Lower leg skin (tissue), 4 donors: ENCODE measurements at regions not wholly inside any gene's neighbourhood (a gene's known extent, or its start where the extent isn't known, plus 50 kb on each side); places are given as distances from the start of the nearest gene placed in this dataset.

Experiments
- DNase-seq, 2 donors: peaks; one replicate each; pipeline ENCODE4 v3.0.0-alpha.2; 2019; ENCODE audit warnings: low spot score in 2 of 2
- H3K4me3 ChIP-seq: fragments of 200-600 bp; sonication (generic); 2 replicates; pipeline ENCODE4 v1.5.1; 2017; ENCODE audit warnings: mild to moderate bottlenecking, low read depth; ENCODE audit not compliant: poor library complexity, severe bottlenecking
- POLR2A ChIP-seq, 2 donors: fragments of 450-650 bp; IDR thresholded peaks; one replicate each; pipeline ENCODE4 v1.6.1; 2016 to 2017; ENCODE audit warnings: antibody characterized with exemption in 2 of 2, mild to moderate bottlenecking in 1 of 2, moderate library complexity in 1 of 2
- WGBS, 2 donors: methylation state at CpG; one replicate each; pipeline ENCODE4 v1.1.5; 2018; 5-methylcytosine and 5-hydroxymethylcytosine counted together
- intact Hi-C: fragments of 100-400 bp; cut with DNase I; formaldehyde crosslinking; loops from one replicate; pipeline ENCODE4 v1.15.0; 2023; ENCODE audit warnings: low total_unique reads
- TF ChIP-seq, protein P1 (sequence below), 3 donors: fragments of 450-650 bp; IDR thresholded peaks; one replicate each; pipeline ENCODE4 v1.5.1; 2016; ENCODE audit warnings: antibody characterized with exemption in 3 of 3, mild to moderate bottlenecking in 3 of 3, moderate library complexity in 2 of 3

DNA sequence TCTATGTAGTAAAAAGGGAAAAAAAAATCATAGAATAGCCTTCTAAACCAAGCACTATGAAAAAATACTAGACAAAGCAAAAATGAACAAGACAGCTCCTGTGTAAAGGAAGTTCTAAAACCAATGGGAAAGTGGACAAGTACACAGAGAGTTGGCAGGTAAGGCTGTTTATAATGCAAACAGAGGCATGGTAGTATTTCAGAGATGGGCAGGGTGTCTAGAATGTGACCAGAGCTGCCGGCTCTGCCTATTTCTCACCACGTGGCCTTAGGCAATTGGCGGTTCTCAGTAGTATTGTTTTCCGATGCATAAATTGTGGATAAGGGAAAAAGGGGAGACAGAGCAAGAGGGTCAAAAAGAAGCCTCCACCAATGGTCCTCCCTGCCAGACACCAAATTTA, 173.6 kb downstream of the ANKRD30B start:
- WGBS, 2 donors = 60 to 69% methylated on average over 4 of the region's 4 CpGs
- TF ChIP-seq, protein P1, sequence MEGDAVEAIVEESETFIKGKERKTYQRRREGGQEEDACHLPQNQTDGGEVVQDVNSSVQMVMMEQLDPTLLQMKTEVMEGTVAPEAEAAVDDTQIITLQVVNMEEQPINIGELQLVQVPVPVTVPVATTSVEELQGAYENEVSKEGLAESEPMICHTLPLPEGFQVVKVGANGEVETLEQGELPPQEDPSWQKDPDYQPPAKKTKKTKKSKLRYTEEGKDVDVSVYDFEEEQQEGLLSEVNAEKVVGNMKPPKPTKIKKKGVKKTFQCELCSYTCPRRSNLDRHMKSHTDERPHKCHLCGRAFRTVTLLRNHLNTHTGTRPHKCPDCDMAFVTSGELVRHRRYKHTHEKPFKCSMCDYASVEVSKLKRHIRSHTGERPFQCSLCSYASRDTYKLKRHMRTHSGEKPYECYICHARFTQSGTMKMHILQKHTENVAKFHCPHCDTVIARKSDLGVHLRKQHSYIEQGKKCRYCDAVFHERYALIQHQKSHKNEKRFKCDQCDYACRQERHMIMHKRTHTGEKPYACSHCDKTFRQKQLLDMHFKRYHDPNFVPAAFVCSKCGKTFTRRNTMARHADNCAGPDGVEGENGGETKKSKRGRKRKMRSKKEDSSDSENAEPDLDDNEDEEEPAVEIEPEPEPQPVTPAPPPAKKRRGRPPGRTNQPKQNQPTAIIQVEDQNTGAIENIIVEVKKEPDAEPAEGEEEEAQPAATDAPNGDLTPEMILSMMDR (IDR thresholded peaks at IDR 0.05) = no peak
- no peak for TF ChIP-seq POLR2A (IDR thresholded peaks at IDR 0.05)
- intact Hi-C loops = no loop called here
- no peak for DNase-seq
- no peak overlapping the region for H3K4me3 ChIP-seq

DNA sequence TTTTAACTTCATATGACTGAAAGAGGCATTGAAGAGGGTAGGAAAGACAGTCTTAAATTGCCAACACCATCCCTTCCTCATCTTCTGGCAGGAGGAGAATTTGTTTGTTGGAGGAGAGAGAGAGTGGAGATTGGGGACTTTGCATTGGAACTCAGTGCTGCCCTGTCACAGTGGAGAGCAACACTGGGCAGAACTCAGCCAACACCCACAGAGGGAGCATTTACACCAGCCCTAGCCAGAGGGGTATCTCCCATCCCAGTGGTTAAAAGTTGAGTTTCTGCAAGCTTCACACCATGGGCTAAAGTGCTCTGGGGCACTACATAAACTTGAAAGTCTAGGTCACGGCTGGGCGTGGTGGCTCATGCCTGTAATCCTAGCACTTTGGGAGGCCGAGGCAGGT, 174.1 kb downstream of the ANKRD30B start:
- no peak overlapping the region for H3K4me3 ChIP-seq
- WGBS, 2 donors = 83 to 84% methylated on average over 3 of the region's 3 CpGs
- no peak for TF ChIP-seq POLR2A (IDR thresholded peaks at IDR 0.05)
- TF ChIP-seq, protein P1 (IDR thresholded peaks at IDR 0.05) = no peak
- DNase-seq = no peak
- intact Hi-C loops = no loop called here

DNA sequence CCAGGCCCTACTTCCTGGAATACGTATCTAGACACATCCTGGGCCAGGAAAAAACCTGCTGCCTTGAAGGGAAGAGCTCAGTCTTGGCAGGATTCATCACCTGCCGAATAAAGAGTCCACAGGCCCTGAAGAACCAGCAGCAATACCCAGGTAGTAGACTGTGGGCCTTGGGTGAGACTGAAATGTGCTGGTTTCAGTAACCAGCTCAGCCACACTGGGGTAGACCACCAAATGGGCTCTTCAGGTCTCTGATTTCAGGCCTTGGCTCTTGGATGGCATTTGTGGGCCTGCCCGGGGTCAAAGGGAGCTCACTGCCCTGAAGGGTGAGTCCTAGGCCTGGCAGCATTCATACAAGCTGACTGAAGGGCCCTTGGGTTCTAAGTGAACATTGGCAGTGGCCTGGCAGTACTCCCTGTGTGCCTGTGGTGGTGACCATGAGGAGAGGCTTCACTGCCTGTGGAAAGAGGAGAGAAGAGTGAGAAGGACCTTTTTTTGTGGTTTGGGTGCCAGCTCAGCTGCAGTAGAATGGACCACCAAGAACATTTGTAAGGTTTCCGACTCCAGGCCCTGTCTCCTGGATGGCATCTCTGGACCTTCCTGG, 175.1 kb downstream of the ANKRD30B start:
- intact Hi-C loops = no loop called here
- TF ChIP-seq POLR2A (IDR thresholded peaks at IDR 0.05) = no peak
- TF ChIP-seq, protein P1 (IDR thresholded peaks at IDR 0.05) = no peak
- no peak for DNase-seq
- WGBS, 2 donors = 63 to 68% methylated on average over 4 of the region's 4 CpGs
- no peak overlapping the region for H3K4me3 ChIP-seq

DNA sequence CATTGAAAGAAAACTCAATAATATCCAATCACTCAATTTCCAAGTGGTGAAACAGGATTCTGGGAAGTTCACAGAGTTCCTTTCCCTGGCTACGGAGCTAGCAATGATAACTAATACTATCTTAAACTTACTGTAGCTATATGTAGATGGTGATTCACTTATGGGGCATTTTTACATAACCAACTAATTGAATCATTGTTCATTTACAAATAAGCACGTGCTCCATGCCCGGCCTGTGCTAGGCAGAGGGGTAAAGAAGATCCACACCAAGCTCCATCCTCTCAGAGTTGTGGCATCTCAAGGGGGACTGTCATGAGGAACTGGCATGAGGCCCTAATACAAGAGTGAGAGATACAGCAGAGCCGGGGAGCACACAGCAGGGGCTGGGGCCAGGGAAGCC, 176.3 kb downstream of the ANKRD30B start:
- no peak for DNase-seq
- intact Hi-C loops = no loop called here
- TF ChIP-seq, protein P1 (IDR thresholded peaks at IDR 0.05) = no peak
- H3K4me3 ChIP-seq = no peak overlapping the region
- 89 to 91% methylated on average over 4 of the region's 4 CpGs for WGBS, 2 donors

DNA sequence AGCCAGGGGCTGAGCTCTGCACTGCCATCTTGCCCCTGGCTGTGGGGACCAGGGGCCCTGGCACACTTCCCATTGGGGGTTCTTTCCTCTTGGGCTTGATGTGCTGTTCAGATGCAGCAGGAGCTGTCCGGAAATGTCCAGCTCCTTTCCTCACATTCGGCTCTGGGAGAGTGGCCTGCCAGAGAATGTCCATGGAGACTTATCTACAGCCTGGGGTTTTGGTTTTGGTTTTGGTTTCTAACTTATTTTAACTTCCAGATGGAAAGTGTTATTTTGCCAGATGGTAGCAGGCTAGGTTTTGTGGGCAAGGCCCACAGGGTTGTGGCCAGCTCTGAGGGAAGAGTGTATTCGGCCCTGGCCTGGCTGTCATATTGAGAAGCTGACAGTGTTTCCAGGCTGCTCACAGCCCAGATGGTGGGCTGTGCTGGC, 177.3 kb downstream of the ANKRD30B start:
- TF ChIP-seq, protein P1 (IDR thresholded peaks at IDR 0.05) = no peak
- TF ChIP-seq POLR2A (IDR thresholded peaks at IDR 0.05) = no peak
- DNase-seq = no peak
- intact Hi-C loops = no loop called here
- 57 to 63% methylated on average over 3 of the region's 3 CpGs for WGBS, 2 donors
- no peak overlapping the region for H3K4me3 ChIP-seq

DNA sequence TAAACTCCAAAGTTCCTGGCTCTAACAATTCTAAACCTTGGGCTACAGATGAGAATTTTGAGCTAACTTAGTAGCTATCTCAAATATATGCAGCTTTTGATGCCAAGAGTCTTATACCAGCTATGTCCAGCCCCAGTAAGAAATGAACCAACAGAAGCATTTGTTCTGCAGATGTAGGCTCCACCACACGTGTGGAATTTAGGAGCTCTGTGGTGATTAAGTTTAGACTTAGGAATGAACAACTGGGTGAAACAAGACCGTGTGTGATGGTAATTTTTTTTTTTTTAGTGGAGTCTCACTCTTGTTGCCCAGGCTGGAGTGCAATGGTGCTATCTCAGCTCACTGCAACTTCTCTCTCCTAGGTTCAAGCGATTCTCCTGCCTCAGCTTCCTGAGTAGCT, 179.7 kb downstream of the ANKRD30B start:
- intact Hi-C loops = no loop called here
- DNase-seq = no peak
- WGBS, 2 donors = 53 to 71% methylated on average over 3 of the region's 3 CpGs
- TF ChIP-seq, protein P1 (IDR thresholded peaks at IDR 0.05) = no peak
- no peak for TF ChIP-seq POLR2A (IDR thresholded peaks at IDR 0.05)
- H3K4me3 ChIP-seq = no peak overlapping the region
